ENCODE measurements at regions not wholly inside any gene's neighbourhood (a gene's known extent, or its start where the extent isn't known, plus 50 kb on each side); places are given as distances from the start of the nearest gene placed in this dataset.

DNA sequence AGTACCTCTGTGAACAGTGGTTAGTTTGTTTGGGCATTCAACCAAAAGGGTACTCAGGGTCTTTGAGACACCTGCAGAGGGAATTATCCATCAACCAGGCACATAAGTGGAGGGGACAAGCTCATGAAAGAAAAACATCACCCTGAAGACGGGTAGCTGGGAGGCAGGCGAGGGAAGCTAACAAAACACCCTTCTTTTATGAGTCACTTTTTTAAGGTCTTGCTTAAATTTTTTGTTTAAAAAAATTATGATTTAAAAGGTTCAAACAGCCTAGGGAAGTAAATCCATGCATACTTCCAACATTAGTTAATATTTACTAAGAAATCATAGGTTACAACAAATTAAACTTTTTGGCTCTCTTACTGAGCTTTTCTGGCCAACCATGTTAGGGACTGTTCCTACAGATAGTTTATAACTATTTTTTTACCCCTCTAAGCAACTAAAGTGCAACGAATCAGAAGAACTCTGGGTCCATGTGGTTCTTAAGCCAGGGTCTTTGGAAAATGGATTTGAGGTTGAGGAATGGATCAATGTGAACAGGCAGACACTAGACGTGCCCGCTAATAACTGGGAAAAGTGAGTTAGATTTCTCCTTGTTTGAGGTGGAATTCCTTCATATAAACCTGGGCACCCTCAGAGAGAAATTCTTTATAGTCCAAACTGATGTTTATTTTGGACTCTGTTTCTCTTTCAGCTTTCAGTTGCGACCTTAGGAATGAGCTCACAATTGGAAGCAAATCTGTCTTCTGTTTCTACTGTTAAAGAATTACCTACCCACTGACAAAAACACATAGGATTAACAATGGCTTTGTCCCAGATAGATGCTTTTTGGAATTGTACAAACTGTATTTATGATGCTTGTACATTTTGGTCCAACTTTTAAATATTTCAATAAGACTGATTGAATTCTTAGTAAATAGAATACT lies 123.0 kb downstream of the LYPLAL1 start:
- H3K4me1 ChIP-seq (ENCODE audit: control insufficient read depth, insufficient read depth, low read length), result no peaks in the 10 kb centered on the region
- TF ChIP-seq, protein P1, sequence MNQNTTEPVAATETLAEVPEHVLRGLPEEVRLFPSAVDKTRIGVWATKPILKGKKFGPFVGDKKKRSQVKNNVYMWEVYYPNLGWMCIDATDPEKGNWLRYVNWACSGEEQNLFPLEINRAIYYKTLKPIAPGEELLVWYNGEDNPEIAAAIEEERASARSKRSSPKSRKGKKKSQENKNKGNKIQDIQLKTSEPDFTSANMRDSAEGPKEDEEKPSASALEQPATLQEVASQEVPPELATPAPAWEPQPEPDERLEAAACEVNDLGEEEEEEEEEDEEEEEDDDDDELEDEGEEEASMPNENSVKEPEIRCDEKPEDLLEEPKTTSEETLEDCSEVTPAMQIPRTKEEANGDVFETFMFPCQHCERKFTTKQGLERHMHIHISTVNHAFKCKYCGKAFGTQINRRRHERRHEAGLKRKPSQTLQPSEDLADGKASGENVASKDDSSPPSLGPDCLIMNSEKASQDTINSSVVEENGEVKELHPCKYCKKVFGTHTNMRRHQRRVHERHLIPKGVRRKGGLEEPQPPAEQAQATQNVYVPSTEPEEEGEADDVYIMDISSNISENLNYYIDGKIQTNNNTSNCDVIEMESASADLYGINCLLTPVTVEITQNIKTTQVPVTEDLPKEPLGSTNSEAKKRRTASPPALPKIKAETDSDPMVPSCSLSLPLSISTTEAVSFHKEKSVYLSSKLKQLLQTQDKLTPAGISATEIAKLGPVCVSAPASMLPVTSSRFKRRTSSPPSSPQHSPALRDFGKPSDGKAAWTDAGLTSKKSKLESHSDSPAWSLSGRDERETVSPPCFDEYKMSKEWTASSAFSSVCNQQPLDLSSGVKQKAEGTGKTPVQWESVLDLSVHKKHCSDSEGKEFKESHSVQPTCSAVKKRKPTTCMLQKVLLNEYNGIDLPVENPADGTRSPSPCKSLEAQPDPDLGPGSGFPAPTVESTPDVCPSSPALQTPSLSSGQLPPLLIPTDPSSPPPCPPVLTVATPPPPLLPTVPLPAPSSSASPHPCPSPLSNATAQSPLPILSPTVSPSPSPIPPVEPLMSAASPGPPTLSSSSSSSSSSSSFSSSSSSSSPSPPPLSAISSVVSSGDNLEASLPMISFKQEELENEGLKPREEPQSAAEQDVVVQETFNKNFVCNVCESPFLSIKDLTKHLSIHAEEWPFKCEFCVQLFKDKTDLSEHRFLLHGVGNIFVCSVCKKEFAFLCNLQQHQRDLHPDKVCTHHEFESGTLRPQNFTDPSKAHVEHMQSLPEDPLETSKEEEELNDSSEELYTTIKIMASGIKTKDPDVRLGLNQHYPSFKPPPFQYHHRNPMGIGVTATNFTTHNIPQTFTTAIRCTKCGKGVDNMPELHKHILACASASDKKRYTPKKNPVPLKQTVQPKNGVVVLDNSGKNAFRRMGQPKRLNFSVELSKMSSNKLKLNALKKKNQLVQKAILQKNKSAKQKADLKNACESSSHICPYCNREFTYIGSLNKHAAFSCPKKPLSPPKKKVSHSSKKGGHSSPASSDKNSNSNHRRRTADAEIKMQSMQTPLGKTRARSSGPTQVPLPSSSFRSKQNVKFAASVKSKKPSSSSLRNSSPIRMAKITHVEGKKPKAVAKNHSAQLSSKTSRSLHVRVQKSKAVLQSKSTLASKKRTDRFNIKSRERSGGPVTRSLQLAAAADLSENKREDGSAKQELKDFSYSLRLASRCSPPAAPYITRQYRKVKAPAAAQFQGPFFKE (tag by site-specific recombination; IDR thresholded peaks at IDR 0.05; ENCODE audit: borderline replicate concordance), result no peak
- TF ChIP-seq ZNF175 (tag by site-specific recombination; IDR thresholded peaks at IDR 0.05) (no peak), ZNF335 (tag by site-specific recombination; conservative IDR thresholded peaks at IDR 0.05) (peak; percentile 57), KLF16 (tag by site-specific recombination; IDR thresholded peaks at IDR 0.05) (no peak), ZNF48 (tag by site-specific recombination; IDR thresholded peaks at IDR 0.05) (no peak)
- no peak overlapping the region for H3K27ac ChIP-seq (ENCODE audit: extremely low read depth, low read depth, low read length)
- ChIA-PET POLR2A (no interaction called here), CTCF (interaction anchor here (0.6 kb wide), 1 partner anchor 86 kb away, joined by 3 read pairs; no protein-coding TSS in a partner anchor)
- no peak overlapping the region for H3K4me3 ChIP-seq (ENCODE audit: low read depth, low read length)
- no peaks in the 10 kb centered on the region for H3K9me3 ChIP-seq (ENCODE audit: control insufficient read depth, insufficient read depth, low read depth, low read length)
- H3K36me3 ChIP-seq (ENCODE audit: control insufficient read depth in 2 of 2, insufficient read depth in 1 of 2, low read length in 2 of 2), result no peaks in the 10 kb centered on the region

- ChIA-PET CTCF (no interaction called here), POLR2A (no interaction called here)
- no peak overlapping the region for H3K4me3 ChIP-seq (ENCODE audit: low read depth, low read length)
- no peak overlapping the region for H3K27ac ChIP-seq (ENCODE audit: extremely low read depth, low read depth, low read length)
- H3K4me1 ChIP-seq (ENCODE audit: control insufficient read depth, insufficient read depth, low read length), result no peaks in the 10 kb centered on the region
- TF ChIP-seq ZNF19 (tag by site-specific recombination; IDR thresholded peaks at IDR 0.05; ENCODE audit: low read depth), result no peak
- no peak for TF ChIP-seq ZNF239 (tag by site-specific recombination; IDR thresholded peaks at IDR 0.05)
- TF ChIP-seq WT1 (tag by site-specific recombination; IDR thresholded peaks at IDR 0.05), result no peak
- TF ChIP-seq ZNF426 (tag by site-specific recombination; IDR thresholded peaks at IDR 0.05), result no peak
- TF ChIP-seq ZNF837 (tag by site-specific recombination; IDR thresholded peaks at IDR 0.05), result no peak
- TF ChIP-seq ZNF148 (tag by site-specific recombination; IDR thresholded peaks at IDR 0.05; ENCODE audit: borderline replicate concordance), result no peak
- no peaks in the 10 kb centered on the region for H3K9me3 ChIP-seq (ENCODE audit: control insufficient read depth, insufficient read depth, low read depth, low read length)
- H3K36me3 ChIP-seq (ENCODE audit: control insufficient read depth in 2 of 2, insufficient read depth in 1 of 2, low read length in 2 of 2), result no peaks in the 10 kb centered on the region
These were observed 120.6 kb downstream of the LYPLAL1 start for GRCh38 chr1:219294251-219294650.

GRCh38 chr1:219293410-219293809 lies 119.7 kb downstream of the LYPLAL1 start:
- Histone ChIP-seq H3K9me3 (ENCODE audit: control insufficient read depth, insufficient read depth, low read depth, low read length) (no peaks in the 10 kb centered on the region), H3K36me3 (ENCODE audit: control insufficient read depth in 2 of 2, insufficient read depth in 1 of 2, low read length in 2 of 2) (no peaks in the 10 kb centered on the region), H3K27ac (ENCODE audit: extremely low read depth, low read depth, low read length) (no peak overlapping the region), H3K4me1 (ENCODE audit: control insufficient read depth, insufficient read depth, low read length) (no peaks in the 10 kb centered on the region), H3K4me3 (ENCODE audit: low read depth, low read length) (no peak overlapping the region)
- ChIA-PET POLR2A (no interaction called here), CTCF (no interaction called here)
- TF ChIP-seq ZNF747 (tag by site-specific recombination; IDR thresholded peaks at IDR 0.05) (no peak), ZNF610 (tag by site-specific recombination; IDR thresholded peaks at IDR 0.05; ENCODE audit: borderline replicate concordance) (no peak), WT1 (tag by site-specific recombination; IDR thresholded peaks at IDR 0.05) (no peak), ZNF629 (tag by site-specific recombination; IDR thresholded peaks at IDR 0.05) (no peak), ZNF596 (tag by site-specific recombination; IDR thresholded peaks at IDR 0.05) (no peak)
- TF ChIP-seq, protein P2, sequence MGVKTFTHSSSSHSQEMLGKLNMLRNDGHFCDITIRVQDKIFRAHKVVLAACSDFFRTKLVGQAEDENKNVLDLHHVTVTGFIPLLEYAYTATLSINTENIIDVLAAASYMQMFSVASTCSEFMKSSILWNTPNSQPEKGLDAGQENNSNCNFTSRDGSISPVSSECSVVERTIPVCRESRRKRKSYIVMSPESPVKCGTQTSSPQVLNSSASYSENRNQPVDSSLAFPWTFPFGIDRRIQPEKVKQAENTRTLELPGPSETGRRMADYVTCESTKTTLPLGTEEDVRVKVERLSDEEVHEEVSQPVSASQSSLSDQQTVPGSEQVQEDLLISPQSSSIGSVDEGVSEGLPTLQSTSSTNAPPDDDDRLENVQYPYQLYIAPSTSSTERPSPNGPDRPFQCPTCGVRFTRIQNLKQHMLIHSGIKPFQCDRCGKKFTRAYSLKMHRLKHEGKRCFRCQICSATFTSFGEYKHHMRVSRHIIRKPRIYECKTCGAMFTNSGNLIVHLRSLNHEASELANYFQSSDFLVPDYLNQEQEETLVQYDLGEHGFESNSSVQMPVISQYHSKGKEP (tag by site-specific recombination; IDR thresholded peaks at IDR 0.05), result no peak
